HEK293 (cell line): ENCODE measurements at regions not wholly inside any gene's neighbourhood (a gene's known extent, or its start where the extent isn't known, plus 50 kb on each side); places are given as distances from the start of the nearest gene placed in this dataset.

ENCODE experiments used
- CTCF ChIA-PET: fragments of 350-600 bp; formaldehyde crosslinking; extraction: SDS; loops from one replicate; lab custom pipeline; 2021; ENCODE audit warnings: antibody characterized with exemption; lab: Yijun Ruan, JAX
- POLR2A ChIA-PET: fragments of 300-600 bp; formaldehyde crosslinking; extraction: SDS; loops from one replicate; lab custom pipeline; 2020; ENCODE audit warnings: antibody characterized with exemption, inconsistent platforms; lab: Yijun Ruan, JAX
- H3K27ac ChIP-seq: fragments of 200-500 bp; sonication (Bioruptor generic); 2 replicates; pipeline ENCODE4 v1.5.1; 2014; ENCODE audit warnings: low read depth, low read length, control low read depth, inconsistent platforms; ENCODE audit errors: extremely low read depth
- H3K36me3 ChIP-seq, 2 experiments: fragments of 200-500 bp in 1 of 2; sonication (Bioruptor generic) in 1 of 2; 1 replicate in 1 of 2; 2 replicates in 1 of 2; pipeline ENCODE4 v1.5.1; 2014 to 2017; ENCODE audit warnings: inconsistent platforms in 2 of 2, low read length in 2 of 2; ENCODE audit not compliant: control insufficient read depth in 2 of 2, insufficient read depth in 1 of 2
- H3K4me1 ChIP-seq: fragments of 200-500 bp; sonication (Bioruptor generic); 2 replicates; pipeline ENCODE4 v1.5.1; 2014; ENCODE audit warnings: mild to moderate bottlenecking, low read length, inconsistent platforms; ENCODE audit not compliant: control insufficient read depth, insufficient read depth
- H3K4me3 ChIP-seq: 2 replicates; pipeline ENCODE4 v1.5.1; 2011; ENCODE audit warnings: low read depth, mild to moderate bottlenecking, control low read depth, low read length, moderate library complexity
- H3K9me3 ChIP-seq: fragments of 200-500 bp; sonication (Bioruptor generic); 2 replicates; pipeline ENCODE4 v1.5.1; 2014; ENCODE audit warnings: low read depth, low read length, inconsistent platforms; ENCODE audit not compliant: control insufficient read depth, insufficient read depth
- AEBP2 ChIP-seq: fragments of 450-650 bp; formaldehyde crosslinking; IDR thresholded peaks from 2 replicates; pipeline ENCODE4 v1.5.1; 2016; ENCODE audit warnings: missing biosample characterization, missing genetic modification characterization, borderline replicate concordance
- BCL11A ChIP-seq: fragments of 450-650 bp; formaldehyde crosslinking; IDR thresholded peaks from 2 replicates; pipeline ENCODE4 v1.5.1; 2016; ENCODE audit warnings: low read depth, missing biosample characterization, missing genetic modification characterization
- FEZF1 ChIP-seq: fragments of 450-650 bp; formaldehyde crosslinking; IDR thresholded peaks from 2 replicates; pipeline ENCODE4 v1.5.1; 2016; ENCODE audit warnings: missing biosample characterization, missing genetic modification characterization
- MEIS1 ChIP-seq: sonication (generic); formaldehyde crosslinking; IDR thresholded peaks from 2 replicates; pipeline ENCODE4 v1.8.1; 2022; ENCODE audit warnings: missing genetic modification reagents, mild to moderate bottlenecking, borderline replicate concordance
- SCRT2 ChIP-seq: fragments of 450-650 bp; formaldehyde crosslinking; IDR thresholded peaks from 2 replicates; pipeline ENCODE4 v1.5.1; 2016; ENCODE audit warnings: missing biosample characterization, missing genetic modification characterization
- WT1 ChIP-seq: fragments of 450-650 bp; formaldehyde crosslinking; IDR thresholded peaks from 2 replicates; pipeline ENCODE4 v1.5.1; 2016; ENCODE audit warnings: missing biosample characterization, missing genetic modification characterization
- ZBTB44 ChIP-seq: fragments of 450-650 bp; IDR thresholded peaks from 2 replicates; pipeline ENCODE4 v1.5.1; 2018; ENCODE audit warnings: missing biosample characterization, mild to moderate bottlenecking, missing genetic modification characterization
- ZIC2 ChIP-seq: fragments of 450-650 bp; formaldehyde crosslinking; IDR thresholded peaks from 2 replicates; pipeline ENCODE4 v1.5.1; 2016; ENCODE audit warnings: missing biosample characterization, missing genetic modification characterization
- ZNF138 ChIP-seq: fragments of 450-650 bp; formaldehyde crosslinking; IDR thresholded peaks from 2 replicates; pipeline ENCODE4 v1.5.1; 2016; ENCODE audit warnings: missing biosample characterization, missing genetic modification characterization, borderline replicate concordance
- ZNF146 ChIP-seq: fragments of 450-650 bp; formaldehyde crosslinking; IDR thresholded peaks from 2 replicates; pipeline ENCODE4 v1.5.1; 2016; ENCODE audit warnings: missing biosample characterization, missing genetic modification characterization
- ZNF221 ChIP-seq: fragments of 450-650 bp; formaldehyde crosslinking; IDR thresholded peaks from 2 replicates; pipeline ENCODE4 v1.5.1; 2017; ENCODE audit warnings: missing biosample characterization, missing genetic modification characterization, borderline replicate concordance
- ZNF26 ChIP-seq: fragments of 450-650 bp; formaldehyde crosslinking; IDR thresholded peaks from 2 replicates; pipeline ENCODE4 v1.5.1; 2016; ENCODE audit warnings: missing biosample characterization, missing genetic modification characterization
- ZNF366 ChIP-seq: fragments of 450-650 bp; formaldehyde crosslinking; conservative IDR thresholded peaks from 2 replicates; pipeline ENCODE4 v1.5.1; 2016; ENCODE audit warnings: missing biosample characterization, missing genetic modification characterization
- ZNF394 ChIP-seq: fragments of 450-650 bp; formaldehyde crosslinking; IDR thresholded peaks from 2 replicates; pipeline ENCODE4 v1.5.1; 2016; ENCODE audit warnings: missing biosample characterization, missing genetic modification characterization, mild to moderate bottlenecking, moderate library complexity, borderline replicate concordance
- ZNF433 ChIP-seq: fragments of 450-650 bp; formaldehyde crosslinking; IDR thresholded peaks from 2 replicates; pipeline ENCODE4 v1.5.1; 2016; ENCODE audit warnings: missing biosample characterization, missing genetic modification characterization, low read depth
- ZNF530 ChIP-seq: fragments of 450-650 bp; formaldehyde crosslinking; IDR thresholded peaks from 2 replicates; pipeline ENCODE4 v1.5.1; 2016; ENCODE audit warnings: low read depth, missing biosample characterization, missing genetic modification characterization
- ZNF558 ChIP-seq: fragments of 450-650 bp; formaldehyde crosslinking; IDR thresholded peaks from 2 replicates; pipeline ENCODE4 v1.5.1; 2016; ENCODE audit warnings: missing biosample characterization, missing genetic modification characterization
- ZNF580 ChIP-seq: fragments of 450-650 bp; formaldehyde crosslinking; IDR thresholded peaks from 2 replicates; pipeline ENCODE4 v1.5.1; 2016; ENCODE audit warnings: missing biosample characterization, missing genetic modification characterization
- ZNF596 ChIP-seq: fragments of 450-650 bp; IDR thresholded peaks from 2 replicates; pipeline ENCODE4 v1.5.0; 2018; ENCODE audit warnings: missing biosample characterization, mild to moderate bottlenecking, missing genetic modification characterization, moderate library complexity
- ZNF768 ChIP-seq: fragments of 450-650 bp; formaldehyde crosslinking; IDR thresholded peaks from 2 replicates; pipeline ENCODE4 v1.5.1; 2018; ENCODE audit warnings: missing biosample characterization, mild to moderate bottlenecking, missing genetic modification characterization
- ZNF843 ChIP-seq: fragments of 450-650 bp; formaldehyde crosslinking; IDR thresholded peaks from 2 replicates; pipeline ENCODE4 v1.5.1; 2016; ENCODE audit warnings: missing biosample characterization, missing genetic modification characterization

- TF ChIP-seq ZNF366 (tag by site-specific recombination) (no peak), ZNF558 (no peak), ZNF26 (no peak)
Measured at GRCh38 chr6:40831381-40831780, 207.6 kb downstream of the UNC5CL start (continued).

GRCh38 chr6:40825102-40825501, 213.9 kb downstream of the UNC5CL start:
- Histone ChIP-seq H3K4me1 (no peaks in the 10 kb centered on the region), H3K9me3 (no peaks in the 10 kb centered on the region), H3K4me3 (no peak overlapping the region), H3K27ac (no peak overlapping the region)
- POLR2A ChIA-PET = no interaction called here
- TF ChIP-seq SCRT2 (tag by site-specific recombination) = no peak
- no peak for TF ChIP-seq ZNF146 (tag by site-specific recombination)
- no peak for TF ChIP-seq ZNF394 (tag by site-specific recombination)
- no peak for TF ChIP-seq ZNF221
- TF ChIP-seq ZNF530 (tag by site-specific recombination) = no peak
- TF ChIP-seq ZIC2 (tag by site-specific recombination) = no peak
- no peak for TF ChIP-seq FEZF1 (tag by site-specific recombination)
- TF ChIP-seq ZNF768 (tag by site-specific recombination) = no peak
- no peak for TF ChIP-seq ZNF596 (tag by site-specific recombination)
- no peak for TF ChIP-seq MEIS1 (CRISPR knock-in tag)
- no peak for TF ChIP-seq AEBP2 (tag by site-specific recombination)
- no peak for TF ChIP-seq BCL11A (tag by site-specific recombination)
- no peak for TF ChIP-seq ZBTB44 (tag by site-specific recombination)
- no peak for TF ChIP-seq ZNF433 (tag by site-specific recombination)
- TF ChIP-seq ZNF843 (tag by site-specific recombination) = no peak
- TF ChIP-seq ZNF138 (tag by site-specific recombination) = no peak
- no peak for TF ChIP-seq WT1
- TF ChIP-seq ZNF580 = no peak
- TF ChIP-seq, all 188 proteins: peak for 0
- no peaks in the 10 kb centered on the region for H3K36me3 ChIP-seq
- CTCF ChIA-PET = interaction anchor here (0.6 to 1.9 kb wide), 6 partner anchors 18 to 846 kb away, joined by 3 to 8 read pairs (median 4); no protein-coding TSS in a partner anchor
